Pancreas (tissue), 10 donors: ENCODE measurements at regions not wholly inside any gene's neighbourhood (a gene's known extent, or its start where the extent isn't known, plus 50 kb on each side); places are given as distances from the start of the nearest gene placed in this dataset.
"Not testable (repeated sequence)": the region's sequence is repeated elsewhere in the genome, so short reads cannot be mapped to it uniquely, and the experiment has no call there.

Source experiments
- ATAC-seq, 4 donors: fragments of 200-7000 bp; cut with Tn5 transposase; one replicate each; pipeline versions ENCODE4 v1.8.0 to v1.9.1; 2020; ENCODE audit warnings: mild to moderate bottlenecking in 4 of 4, moderate library complexity in 4 of 4
- DNase-seq, 6 donors: peaks; one replicate each; pipeline ENCODE4 v3.0.0-alpha.2; 2020
- FAIRE-seq: peaks from 2 replicates; lab custom pipeline; 2012; peaks lifted over from hg19 to GRCh38; lab: Jason Lieb, UNC
- H3K27ac ChIP-seq, 4 donors: fragments of 200-600 bp; sonication (generic); 1 replicate in 3 of 4; 2 replicates in 1 of 4; pipeline versions ENCODE4 v1.5.0 to v1.8.0; 2020
- H3K27me3 ChIP-seq, 4 donors: fragments of 200-600 bp; one replicate each; pipeline ENCODE4 v1.8.0; 2021
- H3K36me3 ChIP-seq, 3 donors: fragments of 200-600 bp; sonication (generic) in 1 of 3; one replicate each; pipeline versions ENCODE4 v1.5.0 to v1.8.0; 2020 to 2021
- H3K4me1 ChIP-seq, 3 donors: fragments of 200-600 bp; one replicate each; pipeline ENCODE4 v1.8.0; 2021
- H3K4me3 ChIP-seq, 4 donors: fragments of 200-600 bp; sonication (generic) in 2 of 4; one replicate each; pipeline versions ENCODE4 v1.5.0 to v1.8.0; 2020 to 2021
- H3K9me3 ChIP-seq, 4 donors: fragments of 200-600 bp; one replicate each; pipeline ENCODE4 v1.8.0; 2021
- WGBS, 2 donors: extraction: QIAGEN DNeasy Blood & Tissue Kit; methylation state at CpG; one replicate each; pipeline ENCODE4 v1.1.7; 2013; 5-methylcytosine and 5-hydroxymethylcytosine counted together
- intact Hi-C, 3 donors: fragments of 100-400 bp; cut with DNase I; formaldehyde crosslinking; loops; one replicate each; pipeline versions ENCODE4 v1.11.1 to v1.14.2; 2022
- TF ChIP-seq, protein P1 (sequence below), 4 donors: fragments of 200-600 bp; sonication (generic) in 3 of 4; IDR thresholded peaks; one replicate each; pipeline versions ENCODE4 v1.5.0 to v1.8.0; 2021; ENCODE audit warnings: antibody characterized with exemption in 4 of 4
- donor health status: healthy with polysubstance abuse.
- donor health status: DM: no; HTN: no; CAD: no; lungs with moderate emphysema.
- donor health status: DM: no; HTN: no; CAD: no.
- donor health status: control.
- donor health status: control.
- donor health status: Bipolar disorder and iron deficiency.
- donor health status: DM: yes; HTN: yes; CAD: no.
- donor health status: DM: no; HTN: no; CAD: no.
- donor health status: DM: no; HTN: no; CAD: no.
- donor health status: DM: yes; HTN: yes; CAD: no.

DNA sequence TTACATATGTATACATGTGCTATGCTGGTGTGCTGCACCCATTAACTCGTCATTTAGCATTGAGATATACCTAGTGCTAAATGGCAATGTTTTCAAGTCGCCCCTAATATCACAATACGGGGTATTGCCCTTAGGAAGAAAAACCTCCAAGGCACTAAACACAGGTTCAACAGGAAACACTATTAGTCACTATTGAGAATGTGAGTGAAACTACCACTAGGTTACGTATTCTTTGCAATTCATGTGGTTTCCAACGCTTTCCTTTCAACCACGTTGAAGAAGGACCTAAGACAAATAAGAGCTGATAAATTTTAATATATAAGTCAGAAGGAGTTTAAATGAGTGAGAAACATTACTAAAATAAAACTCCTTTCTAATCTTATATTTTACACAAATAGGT lies 134.7 kb upstream of the SPANXN4 start:
- FAIRE-seq (no peak), DNase-seq (no peak), ATAC-seq (no peak)
- Histone ChIP-seq H3K36me3 (no peaks in the 10 kb centered on the region), H3K4me3 (no peak overlapping the region), H3K4me1 (no peaks in the 10 kb centered on the region), H3K27ac (no peak overlapping the region), H3K9me3 (no peaks in the 10 kb centered on the region), H3K27me3 (no peaks in the 10 kb centered on the region)
- TF ChIP-seq, protein P1, sequence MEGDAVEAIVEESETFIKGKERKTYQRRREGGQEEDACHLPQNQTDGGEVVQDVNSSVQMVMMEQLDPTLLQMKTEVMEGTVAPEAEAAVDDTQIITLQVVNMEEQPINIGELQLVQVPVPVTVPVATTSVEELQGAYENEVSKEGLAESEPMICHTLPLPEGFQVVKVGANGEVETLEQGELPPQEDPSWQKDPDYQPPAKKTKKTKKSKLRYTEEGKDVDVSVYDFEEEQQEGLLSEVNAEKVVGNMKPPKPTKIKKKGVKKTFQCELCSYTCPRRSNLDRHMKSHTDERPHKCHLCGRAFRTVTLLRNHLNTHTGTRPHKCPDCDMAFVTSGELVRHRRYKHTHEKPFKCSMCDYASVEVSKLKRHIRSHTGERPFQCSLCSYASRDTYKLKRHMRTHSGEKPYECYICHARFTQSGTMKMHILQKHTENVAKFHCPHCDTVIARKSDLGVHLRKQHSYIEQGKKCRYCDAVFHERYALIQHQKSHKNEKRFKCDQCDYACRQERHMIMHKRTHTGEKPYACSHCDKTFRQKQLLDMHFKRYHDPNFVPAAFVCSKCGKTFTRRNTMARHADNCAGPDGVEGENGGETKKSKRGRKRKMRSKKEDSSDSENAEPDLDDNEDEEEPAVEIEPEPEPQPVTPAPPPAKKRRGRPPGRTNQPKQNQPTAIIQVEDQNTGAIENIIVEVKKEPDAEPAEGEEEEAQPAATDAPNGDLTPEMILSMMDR (IDR thresholded peaks at IDR 0.05) = no peak
- intact Hi-C loops = no loop called here
- 50 to 51% methylated on average over 6 of the region's 6 CpGs for WGBS, 2 donors

DNA sequence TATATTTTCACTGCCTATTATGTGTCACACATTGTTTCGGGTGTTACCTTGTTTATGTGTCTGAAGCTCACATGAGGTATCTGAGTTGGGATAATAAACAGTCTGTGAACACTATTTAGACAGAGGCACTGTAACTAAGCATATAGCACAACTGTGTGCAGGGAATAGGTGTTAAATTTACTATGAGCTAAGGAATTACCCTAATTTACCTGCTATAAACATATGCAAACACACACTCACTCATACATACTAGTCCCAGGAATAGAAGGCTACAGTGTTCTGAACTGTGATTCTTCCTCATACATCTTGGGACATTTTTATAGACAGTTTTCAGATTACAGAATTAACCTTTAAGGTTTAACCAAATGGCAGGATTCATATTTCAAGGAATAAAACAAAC lies 127.6 kb upstream of the SPANXN4 start:
- FAIRE-seq (no peak), ATAC-seq (no peak), DNase-seq (no peak)
- intact Hi-C loops = no loop called here
- Histone ChIP-seq H3K27ac (no peak overlapping the region), H3K36me3 (no peaks in the 10 kb centered on the region), H3K4me3 (no peak overlapping the region), H3K27me3 (peaks cover 0 to 4% (median 2%) of the 10 kb centered on the region in 4 donors), H3K9me3 (no peaks in the 10 kb centered on the region), H3K4me1 (no peaks in the 10 kb centered on the region)
- 83 to 85% methylated on average over 1 of the region's 1 CpG for WGBS, 2 donors
- TF ChIP-seq, protein P1 (IDR thresholded peaks at IDR 0.05) = no peak

DNA sequence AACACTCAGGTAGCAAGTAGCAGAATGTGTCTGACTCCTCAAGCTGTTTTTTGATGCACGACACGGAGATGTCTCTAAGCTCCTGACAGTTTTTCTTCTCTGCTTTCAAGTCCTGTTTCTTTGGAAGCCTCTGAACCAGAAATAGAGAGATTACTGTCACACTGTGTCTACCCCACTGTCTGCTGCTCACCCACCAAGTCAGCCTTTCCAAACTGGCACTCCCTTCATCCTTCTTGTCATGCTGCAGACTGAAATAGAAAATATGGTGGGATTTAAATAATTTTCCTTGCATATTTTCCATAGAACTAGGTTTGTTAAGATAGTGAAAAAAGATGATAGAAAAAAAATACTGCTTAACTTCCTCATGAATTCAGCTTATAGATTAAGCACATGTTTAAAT lies 102.5 kb upstream of the SPANXN4 start:
- no peaks in the 10 kb centered on the region for H3K4me1 ChIP-seq
- no peak for FAIRE-seq
- H3K9me3 ChIP-seq = no peaks in the 10 kb centered on the region
- no peaks in the 10 kb centered on the region for H3K27me3 ChIP-seq
- 74 to 87% methylated on average over 2 of the region's 2 CpGs for WGBS, 2 donors
- no peaks in the 10 kb centered on the region for H3K36me3 ChIP-seq
- H3K4me3 ChIP-seq = no peak overlapping the region
- no peak overlapping the region for H3K27ac ChIP-seq
- no peak for ATAC-seq
- intact Hi-C loops = no loop called here
- TF ChIP-seq, protein P1 (IDR thresholded peaks at IDR 0.05) = no peak
- no peak for DNase-seq

DNA sequence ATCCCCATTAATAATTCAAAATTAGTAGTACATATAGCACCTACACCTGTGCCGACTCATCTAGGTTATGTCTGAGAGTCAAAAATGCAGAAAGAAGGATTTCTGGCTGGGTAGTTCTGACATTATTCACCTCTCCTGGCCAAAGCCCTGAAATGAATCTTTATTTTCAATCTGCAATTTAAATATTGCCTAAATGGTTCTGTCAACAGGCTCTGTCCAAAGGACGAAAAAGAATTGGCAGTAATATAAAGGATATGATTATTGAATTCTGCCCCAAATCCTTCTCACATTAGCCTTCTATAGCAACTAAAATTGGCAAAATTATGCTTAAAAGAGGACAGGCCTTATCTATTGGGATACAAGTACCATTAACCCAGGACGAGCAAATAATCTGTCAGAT lies 86.9 kb upstream of the SPANXN4 start:
- intact Hi-C loops = no loop called here
- Histone ChIP-seq H3K4me1 (no peaks in the 10 kb centered on the region), H3K27me3 (peaks cover 0 to 4% (median 0%) of the 10 kb centered on the region in 4 donors), H3K4me3 (no peak overlapping the region), H3K9me3 (no peaks in the 10 kb centered on the region), H3K27ac (no peak overlapping the region), H3K36me3 (no peaks in the 10 kb centered on the region)
- TF ChIP-seq, protein P1 (IDR thresholded peaks at IDR 0.05) = no peak
- no peak for FAIRE-seq
- no peak for DNase-seq
- 63 to 64% methylated on average over 3 of the region's 3 CpGs for WGBS, 2 donors
- ATAC-seq = no peak

DNA sequence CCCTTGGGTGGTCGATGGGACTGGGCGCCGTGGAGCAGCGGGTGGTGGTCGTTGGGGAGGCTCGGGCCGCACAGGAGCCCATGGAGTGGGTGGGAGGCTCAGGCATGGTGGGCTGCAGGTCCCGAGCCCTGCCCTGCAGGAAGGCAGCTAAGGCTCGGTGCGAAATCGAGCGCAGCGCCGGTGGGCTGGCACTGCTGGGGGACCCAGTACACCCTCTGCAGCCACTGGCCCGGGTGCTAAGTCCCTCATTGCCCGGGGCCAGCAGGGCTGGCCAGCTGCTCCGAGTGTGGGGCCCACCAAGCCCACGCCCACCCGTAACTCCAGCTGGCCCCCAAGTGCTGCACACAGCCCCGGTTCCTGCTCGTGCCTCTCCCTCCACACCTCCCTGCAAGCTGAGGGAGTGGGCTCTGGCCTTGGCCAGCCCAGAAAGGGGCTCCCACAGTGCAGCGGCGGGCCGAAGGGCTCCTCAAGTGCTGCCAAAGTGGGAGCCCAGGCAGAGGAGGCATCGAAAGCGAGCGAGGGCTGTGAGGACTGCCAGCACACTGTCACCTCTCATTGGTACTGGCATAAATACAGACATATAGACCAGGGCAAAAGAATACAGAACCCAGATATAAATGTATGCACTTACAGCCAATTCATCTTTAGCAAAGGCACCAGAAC lies 53.5 kb upstream of the SPANXN4 start:
- H3K4me1 ChIP-seq, H3K9me3 ChIP-seq, H3K36me3 ChIP-seq, H3K27ac ChIP-seq, FAIRE-seq, H3K4me3 ChIP-seq, ATAC-seq, intact Hi-C loops, H3K27me3 ChIP-seq: not testable (repeated sequence)
- peak in 2 of 6 donors; percentile 31 to 44 for DNase-seq
- WGBS, 2 donors = 82 to 89% methylated on average over 21 to 27 of the region's 27 CpGs
